T-cell (primary cell): ENCODE measurements at regions not wholly inside any gene's neighbourhood (a gene's known extent, or its start where the extent isn't known, plus 50 kb on each side); places are given as distances from the start of the nearest gene placed in this dataset.

Experiments used
- ATAC-seq, 4 experiments: fragments of 200-7000 bp in 3 of 4; fragments of 150-1000 bp in 1 of 4; cut with Tn5 transposase; replicated peaks in 1 of 4; 1 replicate in 3 of 4; 2 replicates in 1 of 4; pipeline ENCODE4 v1.10.0; 2021; ENCODE audit warnings: moderate library complexity in 3 of 4, mild to moderate bottlenecking in 2 of 4, moderate number of reproducible peaks in 1 of 4
- CTCF ChIA-PET, 2 donors: fragments of 300-600 bp; sonication (Branson Sonifier 250); formaldehyde crosslinking; loops; one replicate each; lab custom pipeline; 2022; ENCODE audit warnings: antibody characterized with exemption in 2 of 2; lab: Charles Lee
- POLR2A ChIA-PET, 2 donors: fragments of 300-600 bp; sonication (Branson Sonifier 250); formaldehyde crosslinking; loops; one replicate each; lab custom pipeline; 2022; ENCODE audit warnings: antibody characterized with exemption in 2 of 2; lab: Charles Lee
- DNase-seq, 35 experiments: peaks; one replicate each; pipeline versions ENCODE4 v3.0.0 to v3.0.0-alpha.2; 2013 to 2023
- H3K27ac ChIP-seq: one replicate; pipeline ENCODE4 v1.5.1; 2013; ENCODE audit warnings: low read length
- H3K27me3 ChIP-seq, 2 experiments: replicated peaks in 1 of 2; 1 replicate in 1 of 2; 2 replicates in 1 of 2; pipeline versions ENCODE4 v1.6.1 to v1.7.0; 2013; ENCODE audit warnings: low read length in 1 of 2, mixed read lengths in 1 of 2; ENCODE audit not compliant: control insufficient read depth in 2 of 2, insufficient read depth in 2 of 2; ENCODE audit errors: extremely low read depth in 1 of 2
- H3K36me3 ChIP-seq, 2 donors: 1 replicate in 1 of 2; 2 replicates in 1 of 2; pipeline versions ENCODE4 v1.6.1 to v1.7.0; 2013; ENCODE audit warnings: low read length in 1 of 2; ENCODE audit not compliant: control insufficient read depth in 2 of 2, insufficient read depth in 1 of 2; ENCODE audit errors: extremely low read depth in 1 of 2
- H3K4me1 ChIP-seq, 2 experiments: 1 replicate in 1 of 2; 2 replicates in 1 of 2; pipeline versions ENCODE4 v1.6.1 to v1.7.0; 2013; ENCODE audit warnings: low read length in 2 of 2, mixed read lengths in 1 of 2; ENCODE audit not compliant: insufficient read depth in 2 of 2, control insufficient read depth in 1 of 2; ENCODE audit errors: extremely low read depth in 1 of 2
- H3K4me3 ChIP-seq, 2 donors: 1 replicate in 1 of 2; 2 replicates in 1 of 2; pipeline versions ENCODE4 v1.5.1 to v1.7.0; 2013; ENCODE audit warnings: mild to moderate bottlenecking in 2 of 2, low read length in 1 of 2, moderate library complexity in 1 of 2; ENCODE audit not compliant: control insufficient read depth in 1 of 2; ENCODE audit errors: extremely low read depth in 1 of 2
- H3K9me3 ChIP-seq: 2 replicates; pipeline ENCODE4 v1.7.0; 2013
- H3K27ac Mint-ChIP-seq, 2 donors: one replicate each; pipeline ENCODE4 v1.8.0; 2020 to 2021; ENCODE audit warnings: mild to moderate bottlenecking in 2 of 2, mixed read lengths in 2 of 2
- H3K27me3 Mint-ChIP-seq, 2 donors: one replicate each; pipeline ENCODE4 v1.8.0; 2021 to 2022; ENCODE audit warnings: mixed read lengths in 2 of 2
- H3K36me3 Mint-ChIP-seq: one replicate; pipeline ENCODE4 v1.8.0; 2021; ENCODE audit warnings: mixed read lengths
- H3K4me1 Mint-ChIP-seq, 3 donors: one replicate each; pipeline ENCODE4 v1.8.0; 2020 to 2022; ENCODE audit warnings: mixed read lengths in 3 of 3, mild to moderate bottlenecking in 1 of 3
- H3K4me3 Mint-ChIP-seq, 3 donors: one replicate each; pipeline ENCODE4 v1.8.0; 2020 to 2022; ENCODE audit warnings: mild to moderate bottlenecking in 3 of 3, mixed read lengths in 3 of 3, moderate library complexity in 3 of 3
- H3K9me3 Mint-ChIP-seq, 3 donors: one replicate each; pipeline ENCODE4 v1.8.0; 2020 to 2022; ENCODE audit warnings: mixed read lengths in 3 of 3
- WGBS: methylation state at CpG from one replicate; pipeline ENCODE4 v1.1.5; 2013; ENCODE audit warnings: missing lambda C conversion rate; ENCODE audit not compliant: insufficient coverage; 5-methylcytosine and 5-hydroxymethylcytosine counted together

DNA sequence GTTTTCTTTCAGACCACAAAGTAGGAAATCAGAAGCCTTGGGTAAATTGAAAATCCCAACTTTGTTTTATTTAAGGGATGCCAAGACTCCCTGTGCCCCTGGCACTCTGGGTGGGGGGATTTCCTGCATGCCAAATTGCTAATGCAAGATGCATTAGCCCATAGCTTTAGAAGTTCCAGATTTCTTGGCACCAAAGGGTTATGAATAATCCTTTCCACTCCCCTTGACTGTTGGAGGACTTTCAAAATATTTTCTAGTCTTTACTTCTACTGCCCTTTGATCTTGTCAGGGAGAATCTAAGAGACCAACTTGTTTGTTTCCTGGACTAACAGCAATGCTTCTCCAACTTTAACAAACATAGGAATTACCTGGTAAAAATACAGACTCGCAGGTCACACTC, 81.8 kb upstream of the TGIF1 start:
- no peak overlapping the region for H3K27ac ChIP-seq
- H3K27me3 Mint-ChIP-seq: peaks cover 4 to 8% of the 10 kb centered on the region in 2 donors

DNA sequence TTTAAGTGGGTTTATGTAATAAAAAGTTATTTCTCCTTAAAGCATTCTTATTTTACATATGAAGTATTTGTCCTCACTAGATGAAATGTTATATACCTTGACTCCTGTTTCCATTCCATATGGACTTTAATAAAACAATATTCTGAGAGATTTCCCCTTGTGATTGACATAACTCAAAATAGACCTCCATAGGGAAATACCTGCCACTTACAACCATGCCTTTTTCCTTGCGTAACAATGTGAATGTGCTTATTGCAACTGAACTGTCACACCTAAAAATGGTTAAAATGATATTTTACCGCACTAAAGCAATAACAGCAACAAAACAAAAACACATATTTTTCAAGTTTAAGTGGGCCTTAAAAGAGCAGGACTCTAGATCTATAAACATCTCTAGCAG, 70.3 kb upstream of the TGIF1 start:
- H3K27me3 ChIP-seq: no peaks in the 10 kb centered on the region
- peaks cover 0 to 2% (median 0%) of the 10 kb centered on the region in 3 donors for H3K4me1 Mint-ChIP-seq
- WGBS: no CpG with 5 or more reads among the region's 2 CpGs
- H3K36me3 ChIP-seq: no peaks in the 10 kb centered on the region
- ChIA-PET POLR2A (no interaction called here), CTCF (interaction anchor here (1.0 to 1.9 kb wide), 3 partner anchors 75 to 215 kb away, joined by 3 to 8 read pairs (median 6); no protein-coding TSS in a partner anchor)
- peaks cover 6 to 7% of the 10 kb centered on the region in 2 donors for H3K27me3 Mint-ChIP-seq
- H3K4me1 ChIP-seq: no peaks in the 10 kb centered on the region
- ATAC-seq (no peak), DNase-seq (no peak)
- H3K36me3 Mint-ChIP-seq: no peaks in the 10 kb centered on the region
- H3K27ac Mint-ChIP-seq: no peak overlapping the region
- H3K4me3 ChIP-seq: no peak overlapping the region
- no peak overlapping the region for H3K27ac ChIP-seq
- no peaks in the 10 kb centered on the region for H3K9me3 Mint-ChIP-seq
- no peaks in the 10 kb centered on the region for H3K9me3 ChIP-seq
- H3K4me3 Mint-ChIP-seq: no peak overlapping the region

More for the DNA sequence above, 81.8 kb upstream of the TGIF1 start:
- H3K4me3 Mint-ChIP-seq: no peak overlapping the region
- no peaks in the 10 kb centered on the region for H3K4me1 Mint-ChIP-seq
- peaks cover 0 to 3% (median 0%) of the 10 kb centered on the region in 3 donors for H3K9me3 Mint-ChIP-seq
- no CpG with 5 or more reads among the region's 1 CpG for WGBS
- Histone ChIP-seq H3K27me3 (no peaks in the 10 kb centered on the region), H3K9me3 (no peaks in the 10 kb centered on the region), H3K36me3 (no peaks in the 10 kb centered on the region), H3K4me1 (no peaks in the 10 kb centered on the region), H3K4me3 (no peak overlapping the region)
- no peaks in the 10 kb centered on the region for H3K36me3 Mint-ChIP-seq
- DNase-seq (no peak), ATAC-seq (no peak)
- no peak overlapping the region for H3K27ac Mint-ChIP-seq
- ChIA-PET CTCF (no interaction called here), POLR2A (no interaction called here)

DNA sequence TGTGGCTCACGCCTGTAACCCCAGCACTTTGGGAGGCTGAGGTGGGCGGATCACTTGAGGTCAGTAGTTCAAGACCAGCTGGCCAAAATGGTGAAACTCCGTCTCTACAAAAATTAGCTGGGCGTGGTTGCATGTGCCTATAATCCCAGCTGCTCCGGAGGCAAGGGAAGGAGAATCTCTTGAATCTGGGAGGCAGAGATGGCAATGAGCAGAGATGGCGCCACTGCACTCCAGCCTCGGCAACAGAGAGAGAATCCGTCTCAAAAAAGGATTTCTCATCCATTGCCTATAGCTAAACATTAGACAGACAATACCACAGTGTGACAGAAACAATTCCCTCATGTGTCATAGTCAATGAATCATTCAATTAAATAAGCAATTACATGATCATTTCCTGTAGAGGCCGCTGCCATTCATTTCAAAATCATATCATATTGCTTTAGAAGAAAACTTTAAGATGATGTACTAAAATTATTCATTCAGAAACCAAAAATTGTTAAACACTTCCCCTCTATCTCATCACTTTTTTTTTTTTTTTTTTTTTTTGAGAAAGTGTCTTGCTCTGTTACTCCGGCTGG, 69.5 kb upstream of the TGIF1 start:
- DNase-seq (peak in 1 of 35 experiments; percentile 54), ATAC-seq (peak in 1 of 4 experiments; percentile 53)
- no peaks in the 10 kb centered on the region for H3K36me3 ChIP-seq
- H3K4me3 ChIP-seq: no peak overlapping the region
- H3K4me3 Mint-ChIP-seq: no peak overlapping the region
- peaks cover 0 to 2% (median 0%) of the 10 kb centered on the region in 3 donors for H3K4me1 Mint-ChIP-seq
- H3K9me3 Mint-ChIP-seq: no peaks in the 10 kb centered on the region
- H3K36me3 Mint-ChIP-seq: no peaks in the 10 kb centered on the region
- H3K9me3 ChIP-seq: no peaks in the 10 kb centered on the region
- ChIA-PET POLR2A (no interaction called here), CTCF (interaction anchor here (0.5 to 1.9 kb wide), 9 partner anchors 67 to 288 kb away, joined by 3 to 8 read pairs (median 6); no protein-coding TSS in a partner anchor)
- peaks cover 6 to 7% of the 10 kb centered on the region in 2 donors for H3K27me3 Mint-ChIP-seq
- H3K4me1 ChIP-seq: no peaks in the 10 kb centered on the region
- WGBS: 83% methylated on average over 5 of the region's 10 CpGs
- no peaks in the 10 kb centered on the region for H3K27me3 ChIP-seq
- H3K27ac Mint-ChIP-seq: no peak overlapping the region
- H3K27ac ChIP-seq: no peak overlapping the region

DNA sequence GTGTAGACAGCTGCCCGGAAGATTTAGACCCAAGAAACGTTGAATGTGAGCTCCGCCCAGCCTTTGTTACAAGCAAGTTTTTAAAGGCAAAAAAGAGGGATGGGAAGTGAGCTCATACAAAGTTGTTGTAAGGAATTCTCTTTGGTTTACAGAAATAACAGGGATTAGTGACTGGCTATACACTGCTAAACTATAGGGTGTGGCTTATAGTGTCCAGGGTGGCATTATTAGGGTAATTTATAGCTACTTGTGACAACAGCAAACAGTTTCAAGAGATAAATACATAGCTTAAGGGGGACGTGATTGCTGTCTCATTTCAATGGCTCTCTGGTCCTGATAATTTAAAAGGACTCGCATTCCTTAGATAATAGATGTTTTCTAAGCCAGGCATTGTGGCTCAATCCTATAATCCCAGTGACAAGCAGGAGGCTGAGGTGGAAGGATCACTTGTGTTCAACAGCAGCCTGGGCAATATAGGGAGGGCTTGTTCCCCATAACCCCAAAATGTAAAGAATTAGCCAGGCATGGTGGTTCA, 66.5 kb upstream of the TGIF1 start:
- peaks cover 0 to 2% (median 0%) of the 10 kb centered on the region in 3 donors for H3K4me1 Mint-ChIP-seq
- Histone ChIP-seq H3K27ac (no peak overlapping the region), H3K36me3 (no peaks in the 10 kb centered on the region), H3K4me3 (no peak overlapping the region), H3K9me3 (no peaks in the 10 kb centered on the region), H3K27me3 (no peaks in the 10 kb centered on the region), H3K4me1 (no peaks in the 10 kb centered on the region)
- ChIA-PET POLR2A (no interaction called here), CTCF (interaction anchor here (0.5 to 1.5 kb wide), 2 partner anchors 16 to 71 kb away, joined by 3 read pairs; no protein-coding TSS in a partner anchor)
- no peaks in the 10 kb centered on the region for H3K36me3 Mint-ChIP-seq
- WGBS: 75% methylated on average over 4 of the region's 5 CpGs
- H3K27me3 Mint-ChIP-seq: no peaks in the 10 kb centered on the region
- H3K9me3 Mint-ChIP-seq: no peaks in the 10 kb centered on the region
- no peak for DNase-seq
- ATAC-seq: no peak
- H3K27ac Mint-ChIP-seq: no peak overlapping the region
- H3K4me3 Mint-ChIP-seq: no peak overlapping the region

DNA sequence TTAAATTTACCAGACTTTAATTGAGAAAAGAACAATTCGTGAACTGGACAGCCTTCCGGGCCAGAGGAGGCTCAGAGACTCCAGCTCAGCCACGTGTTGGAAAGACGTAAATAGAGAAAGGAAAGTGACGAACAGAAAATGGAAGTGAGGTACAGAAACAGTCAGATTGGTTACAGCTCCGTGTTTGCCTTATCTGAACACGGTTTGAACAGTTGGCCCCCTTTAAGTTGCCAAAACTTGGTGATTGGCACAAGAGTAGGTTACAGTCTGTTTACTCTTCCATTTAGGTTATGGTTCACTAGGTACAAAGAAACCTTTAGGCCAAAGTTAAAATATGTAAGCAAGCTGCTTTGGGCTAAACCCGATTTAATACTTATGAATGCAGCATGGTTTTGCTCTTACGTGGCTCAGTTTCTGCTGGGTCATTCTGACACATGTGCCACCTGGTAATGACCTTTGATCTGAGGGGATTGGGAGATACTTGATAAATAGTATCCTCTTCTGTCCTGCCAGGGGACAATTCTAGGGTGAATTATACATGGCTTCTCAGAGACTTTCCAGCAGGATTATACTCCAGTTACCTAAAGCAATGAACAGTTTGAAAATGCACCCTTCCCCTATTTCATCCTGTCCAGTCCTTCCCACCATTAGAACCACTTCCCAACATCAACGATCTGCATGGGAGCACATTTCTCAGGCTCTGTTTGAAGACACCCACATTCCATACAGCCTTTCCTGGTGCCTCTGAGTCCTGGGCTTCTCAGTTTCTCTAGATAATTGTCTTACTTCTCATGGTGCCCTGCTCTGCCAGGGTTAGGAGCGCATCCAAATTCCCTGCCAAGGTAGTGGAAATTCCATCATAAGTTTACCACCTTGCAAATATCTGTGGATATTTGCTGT, 65.1 kb upstream of the TGIF1 start:
- 78% methylated on average over 8 of the region's 11 CpGs for WGBS
- Histone ChIP-seq H3K4me1 (no peaks in the 10 kb centered on the region), H3K9me3 (no peaks in the 10 kb centered on the region), H3K36me3 (no peaks in the 10 kb centered on the region), H3K4me3 (no peak overlapping the region), H3K27me3 (no peaks in the 10 kb centered on the region), H3K27ac (no peak overlapping the region)
- Mint-ChIP-seq H3K27me3 (no peaks in the 10 kb centered on the region), H3K4me1 (peaks cover 0 to 2% (median 0%) of the 10 kb centered on the region in 3 donors), H3K4me3 (no peak overlapping the region), H3K36me3 (no peaks in the 10 kb centered on the region), H3K27ac (no peak overlapping the region), H3K9me3 (peaks cover 0 to 2% (median 0%) of the 10 kb centered on the region in 3 donors)
- DNase-seq (no peak), ATAC-seq (no peak)
- ChIA-PET CTCF (interaction anchor here in 1 of 2 donors (0.6 kb wide), 1 partner anchor 274 kb away, joined by 6 read pairs; no protein-coding TSS in a partner anchor), POLR2A (no interaction called here)

DNA sequence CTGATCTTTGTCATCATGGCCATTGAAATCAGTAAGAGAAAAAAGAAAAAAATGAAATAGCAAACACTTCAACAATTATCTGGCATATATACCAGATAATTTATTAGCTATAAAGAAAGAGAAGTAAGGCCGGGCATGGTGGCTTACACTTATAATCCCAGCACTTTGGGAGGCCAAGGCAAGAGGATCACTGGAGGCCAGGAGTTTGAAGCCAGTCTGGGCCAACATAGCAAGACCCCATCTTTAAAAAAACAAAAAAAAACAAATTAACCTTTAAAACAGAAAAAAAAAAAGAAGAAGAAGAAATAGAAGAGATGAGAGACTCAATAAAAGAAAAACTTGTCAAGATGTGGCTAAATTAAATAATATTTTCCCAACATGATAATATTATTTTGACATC, 61.6 kb upstream of the TGIF1 start:
- Histone ChIP-seq H3K9me3 (no peaks in the 10 kb centered on the region), H3K4me1 (no peaks in the 10 kb centered on the region), H3K27ac (no peak overlapping the region), H3K27me3 (peaks cover 0 to 3% of the 10 kb centered on the region in 2 experiments), H3K4me3 (no peak overlapping the region), H3K36me3 (no peaks in the 10 kb centered on the region)
- no CpG with 5 or more reads among the region's 1 CpG for WGBS
- Mint-ChIP-seq H3K4me3 (no peak overlapping the region), H3K27me3 (no peaks in the 10 kb centered on the region), H3K36me3 (no peaks in the 10 kb centered on the region), H3K9me3 (peaks cover 5 to 9% (median 7%) of the 10 kb centered on the region in 3 donors), H3K27ac (no peak overlapping the region), H3K4me1 (no peaks in the 10 kb centered on the region)
- POLR2A ChIA-PET: no interaction called here
- CTCF ChIA-PET: interaction anchor here in 1 of 2 donors (0.7 to 0.9 kb wide), 2 partner anchors 19 to 63 kb away, joined by 3 to 5 read pairs; no protein-coding TSS in a partner anchor
- DNase-seq: no peak
- ATAC-seq: no peak
